HepG2 (cell line): ENCODE measurements at regions not wholly inside any gene's neighbourhood (a gene's known extent, or its start where the extent isn't known, plus 50 kb on each side); places are given as distances from the start of the nearest gene placed in this dataset.

Source experiments
- CREM ChIP-seq, 2 experiments: sonication (generic) in 1 of 2; formaldehyde crosslinking in 1 of 2; IDR thresholded peaks; 2 replicates each; pipeline versions ENCODE4 v1.4.0 to v1.6.1; 2016 to 2020; ENCODE audit warnings: antibody characterized with exemption in 1 of 2, mild to moderate bottlenecking in 1 of 2, missing genetic modification reagents in 1 of 2
- FOXA3 ChIP-seq: IDR thresholded peaks from 2 replicates; pipeline ENCODE4 v1.6.1; 2016; ENCODE audit warnings: missing genetic modification reagents, missing compliant biosample characterization
- GZF1 ChIP-seq: sonication (generic); formaldehyde crosslinking; IDR thresholded peaks from 2 replicates; pipeline ENCODE4 v1.5.1; 2020; ENCODE audit warnings: mild to moderate bottlenecking, missing genetic modification reagents
- KDM5B ChIP-seq: sonication (generic); formaldehyde crosslinking; IDR thresholded peaks from 2 replicates; pipeline ENCODE4 v1.4.0; 2020; ENCODE audit warnings: missing genetic modification reagents, mild to moderate bottlenecking, borderline replicate concordance
- MYPOP ChIP-seq: sonication (generic); formaldehyde crosslinking; IDR thresholded peaks from 2 replicates; pipeline ENCODE4 v1.8.1; 2023; ENCODE audit warnings: mild to moderate bottlenecking, moderate library complexity, missing genetic modification reagents
- NFE2L1 ChIP-seq: sonication (generic); formaldehyde crosslinking; IDR thresholded peaks from 2 replicates; pipeline ENCODE4 v1.4.0; 2020; ENCODE audit warnings: missing genetic modification reagents, mild to moderate bottlenecking, borderline replicate concordance
- PAF1 ChIP-seq: IDR thresholded peaks from 2 replicates; pipeline ENCODE4 v1.6.1; 2016; ENCODE audit warnings: missing genetic modification reagents, missing compliant biosample characterization
- PAX8 ChIP-seq: sonication (generic); formaldehyde crosslinking; IDR thresholded peaks from 2 replicates; pipeline ENCODE4 v1.8.0; 2022; ENCODE audit warnings: mild to moderate bottlenecking, missing genetic modification reagents, borderline replicate concordance
- SKIL ChIP-seq: sonication (generic); formaldehyde crosslinking; IDR thresholded peaks from 2 replicates; pipeline ENCODE4 v1.8.0; 2022; ENCODE audit warnings: missing genetic modification reagents, mild to moderate bottlenecking, moderate library complexity, borderline replicate concordance
- SP2 ChIP-seq: sonication (generic); formaldehyde crosslinking; IDR thresholded peaks from 2 replicates; pipeline ENCODE4 v1.5.1; 2020; ENCODE audit warnings: mild to moderate bottlenecking, missing genetic modification reagents
- SSRP1 ChIP-seq: IDR thresholded peaks from 2 replicates; pipeline ENCODE4 v1.6.1; 2016; ENCODE audit warnings: control low read depth
- ZBTB10 ChIP-seq: sonication (generic); formaldehyde crosslinking; IDR thresholded peaks from 2 replicates; pipeline ENCODE4 v1.4.0; 2020; ENCODE audit warnings: missing genetic modification reagents, borderline replicate concordance
- ZKSCAN5 ChIP-seq: sonication (generic); formaldehyde crosslinking; IDR thresholded peaks from 2 replicates; pipeline ENCODE4 v1.5.1; 2020; ENCODE audit warnings: mild to moderate bottlenecking, missing genetic modification reagents
- ZNF234 ChIP-seq: sonication (generic); formaldehyde crosslinking; conservative IDR thresholded peaks from 2 replicates; pipeline ENCODE4 v1.5.1; 2020; ENCODE audit warnings: mild to moderate bottlenecking, missing genetic modification reagents
- ZNF276 ChIP-seq: sonication (generic); formaldehyde crosslinking; IDR thresholded peaks from 2 replicates; pipeline ENCODE4 v1.4.0; 2020; ENCODE audit warnings: mild to moderate bottlenecking, low read depth, missing genetic modification reagents
- ZNF280D ChIP-seq: sonication (generic); formaldehyde crosslinking; IDR thresholded peaks from 2 replicates; pipeline ENCODE4 v1.5.1; 2020; ENCODE audit warnings: mild to moderate bottlenecking, missing genetic modification reagents
- ZNF607 ChIP-seq: sonication (generic); formaldehyde crosslinking; IDR thresholded peaks from 2 replicates; pipeline ENCODE4 v1.5.1; 2020; ENCODE audit warnings: missing genetic modification reagents, mild to moderate bottlenecking, borderline replicate concordance
- ZNF790 ChIP-seq: sonication (generic); formaldehyde crosslinking; IDR thresholded peaks from 2 replicates; pipeline ENCODE4 v1.8.0; 2022; ENCODE audit warnings: missing genetic modification reagents, mild to moderate bottlenecking, borderline replicate concordance

GRCh38 chr20:50399555-50399916, 110.6 kb upstream of the PTPN1 start (continued):
- no peak for TF ChIP-seq PAX8 (CRISPR knock-in tag)
- TF ChIP-seq GZF1, result 0 out of 2 replicates have a peak, but pooled peaks have one; percentile 11
- 0 out of 2 replicates have a peak, but pooled peaks have one; percentile 70 for TF ChIP-seq PAF1 (CRISPR knock-in tag)
- peak; percentile 36; the same call in 1 of the 2 replicates for TF ChIP-seq SP2 (CRISPR knock-in tag)
- TF ChIP-seq ZNF790 (CRISPR knock-in tag), result 0 out of 2 replicates have a peak, but pooled peaks have one; percentile 7
- no peak for TF ChIP-seq KDM5B (CRISPR knock-in tag)
- TF ChIP-seq ZNF276 (CRISPR knock-in tag), result no peak
- TF ChIP-seq SKIL (CRISPR knock-in tag), result no peak
- no peak for TF ChIP-seq MYPOP
- no peak for TF ChIP-seq ZBTB10
- no peak for TF ChIP-seq ZNF280D (CRISPR knock-in tag)
- 0 out of 2 replicates have a peak, but pooled peaks have one; percentile 6 for TF ChIP-seq ZNF607 (CRISPR knock-in tag)
- TF ChIP-seq ZKSCAN5 (CRISPR knock-in tag), result 0 out of 2 replicates have a peak, but pooled peaks have one; percentile 65
- peak; percentile 66 for TF ChIP-seq SSRP1 (CRISPR knock-in tag)
- 0 out of 2 replicates have a peak, but pooled peaks have one; percentile 63 for TF ChIP-seq NFE2L1 (CRISPR knock-in tag)
- TF ChIP-seq CREM (IDR thresholded peaks at IDR 0.05), result no peak
- TF ChIP-seq CREM (CRISPR knock-in tag; IDR thresholded peaks at IDR 0.05), result no peak
- no peak for TF ChIP-seq FOXA3 (CRISPR knock-in tag)
- no peak; the same call in 1 of the 2 replicates for TF ChIP-seq ZNF234 (CRISPR knock-in tag)
